HG02642 (cell line): ENCODE measurements at regions not wholly inside any gene's neighbourhood (a gene's known extent, or its start where the extent isn't known, plus 50 kb on each side); places are given as distances from the start of the nearest gene placed in this dataset.
"Not testable (repeated sequence)": the region's sequence is repeated elsewhere in the genome, so short reads cannot be mapped to it uniquely, and the experiment has no call there.

Experiments used
- ATAC-seq: cut with Tn5 transposase; IDR thresholded peaks from one replicate; pipeline ENCODE4 v1.9.1; 2021; ENCODE audit warnings: mild to moderate bottlenecking; ENCODE audit not compliant: unreplicated experiment, poor library complexity

DNA sequence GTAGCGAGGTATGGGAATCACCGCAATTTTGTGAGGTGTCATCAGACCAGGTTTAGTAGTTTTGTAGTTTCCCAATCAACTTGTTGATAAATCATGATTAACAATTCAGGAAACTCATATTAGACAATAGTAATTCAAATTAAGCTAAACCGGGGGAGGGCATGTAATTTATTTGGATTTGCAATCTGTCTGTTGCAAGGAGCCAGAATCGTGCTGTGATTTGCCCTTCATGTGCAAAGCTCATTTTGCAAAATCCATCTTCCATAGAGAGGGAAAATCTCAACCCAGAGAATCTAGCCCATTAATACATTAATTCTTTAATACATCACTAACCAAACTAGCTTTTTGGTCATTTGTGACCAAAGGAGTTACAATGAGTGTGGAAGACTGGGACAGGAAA lies 164.7 kb upstream of the TRPM3 start:
- ATAC-seq: no peak

DNA sequence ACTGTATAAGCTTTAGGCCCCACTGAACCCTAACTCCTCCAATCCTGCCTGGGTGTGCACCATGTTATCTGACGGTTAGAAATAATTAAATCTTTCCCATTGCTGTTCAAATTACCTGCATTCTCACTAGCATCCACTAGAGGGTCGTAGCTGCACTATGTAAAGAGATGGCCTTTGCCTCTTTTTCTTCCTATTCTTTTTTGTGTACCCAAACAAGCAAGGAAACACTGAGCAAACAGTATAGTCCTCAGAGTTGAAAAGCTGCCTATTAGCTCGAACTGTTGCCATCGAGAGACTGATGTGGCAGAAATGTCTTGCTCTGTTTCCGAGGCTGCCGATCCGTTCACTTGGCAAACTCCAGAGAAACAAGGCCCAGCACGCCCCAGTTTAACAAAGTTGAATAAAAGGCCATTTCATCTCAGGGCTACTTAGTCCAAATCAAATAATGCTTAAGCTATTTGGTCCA lies 163.8 kb upstream of the TRPM3 start:
- ATAC-seq: peak; percentile 86

- ATAC-seq: not testable (repeated sequence)
These were observed 160.7 kb upstream of the TRPM3 start for GRCh38 chr9:71282116-71282515.

DNA sequence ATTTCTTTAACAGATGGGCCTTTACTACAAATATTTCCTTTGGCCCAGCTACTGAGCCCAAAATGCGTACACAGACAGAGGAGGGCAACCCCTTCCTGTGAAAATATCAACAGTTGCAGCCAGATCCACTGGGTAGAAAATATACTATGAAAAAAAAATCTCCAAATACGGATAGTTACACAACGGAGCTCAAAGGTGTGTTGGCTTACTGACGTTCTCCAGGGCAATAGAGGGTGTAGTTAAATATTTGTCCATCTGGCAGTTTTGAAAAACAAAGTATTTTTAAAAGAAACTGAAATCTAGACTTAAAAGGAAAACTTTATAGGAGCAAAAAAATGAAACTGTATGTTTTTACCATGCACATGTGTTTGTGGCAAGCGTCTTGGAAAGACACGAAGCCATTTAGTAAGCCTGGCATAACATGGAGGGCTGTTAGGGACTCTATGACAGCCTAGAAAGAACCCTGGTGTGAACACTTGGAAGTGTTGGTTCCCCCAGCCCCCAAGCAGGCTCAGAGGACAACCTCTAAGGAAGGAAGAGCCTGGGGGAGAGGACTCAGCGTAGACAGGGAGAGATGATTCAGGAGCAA lies 157.8 kb upstream of the TRPM3 start:
- ATAC-seq: no peak

- ATAC-seq: no peak
These were observed 152.2 kb upstream of the TRPM3 start for GRCh38 chr9:71273613-71274012.

DNA sequence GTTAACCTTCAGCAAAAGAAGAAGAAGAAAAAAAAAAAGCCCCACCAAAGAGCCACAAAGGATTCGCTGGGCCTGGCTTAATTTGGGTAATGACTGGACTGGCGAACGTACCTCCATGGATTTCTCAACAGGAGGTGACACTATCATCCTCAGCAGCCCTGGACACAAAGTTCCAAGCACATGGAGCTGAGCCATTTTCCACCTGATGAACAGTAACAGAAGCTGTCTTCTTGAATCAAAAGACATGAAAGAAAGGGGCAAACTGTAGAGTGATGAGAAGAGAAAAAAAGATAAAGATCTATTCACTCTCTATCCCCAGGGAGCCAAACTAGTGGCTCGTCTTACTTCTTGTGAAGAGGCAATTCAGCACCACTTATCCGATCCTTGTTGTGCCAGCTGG lies 150.2 kb upstream of the TRPM3 start:
- no peak for ATAC-seq

- no peak for ATAC-seq
These were observed 149.1 kb upstream of the TRPM3 start for GRCh38 chr9:71270554-71270953.

- ATAC-seq: no peak
These were observed 148.4 kb upstream of the TRPM3 start for GRCh38 chr9:71269859-71270258.

DNA sequence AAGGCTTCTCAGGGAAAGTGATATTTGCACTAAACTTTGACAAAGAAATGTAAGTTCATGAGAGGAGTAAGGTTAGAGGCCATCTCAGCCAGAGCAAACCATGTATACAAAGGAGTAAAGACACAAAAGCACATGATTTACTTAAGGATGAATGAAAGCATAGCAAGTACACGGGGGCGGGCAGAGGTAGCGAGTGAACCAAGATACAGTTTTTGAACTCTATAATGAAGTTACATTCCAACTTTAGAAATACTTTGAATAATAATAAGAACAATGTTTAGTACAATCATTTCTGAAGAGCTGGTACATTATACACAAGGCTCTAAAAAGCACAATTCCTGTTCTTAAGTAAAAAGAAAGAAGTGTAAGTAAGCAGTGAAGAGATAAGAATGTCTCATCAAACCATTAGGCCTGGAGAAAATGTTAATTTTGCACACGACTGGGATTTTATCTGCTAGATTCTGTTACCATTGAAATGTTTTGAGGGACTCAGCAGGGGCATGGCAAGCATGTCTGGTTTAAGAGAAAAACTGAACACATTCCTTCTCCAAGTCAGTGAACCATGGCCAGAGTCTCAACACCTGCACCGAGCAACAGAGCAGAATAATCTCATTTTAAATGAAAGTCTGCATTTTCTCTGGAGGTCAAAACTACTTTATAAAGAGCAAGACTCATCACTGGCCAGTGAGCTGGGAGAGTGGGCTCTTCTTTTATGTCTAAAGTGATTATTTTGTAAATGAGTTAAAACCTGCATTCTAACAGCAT lies 147.6 kb upstream of the TRPM3 start:
- no peak for ATAC-seq

GRCh38 chr9:71263451-71263850 lies 142.0 kb upstream of the TRPM3 start:
- ATAC-seq: no peak

DNA sequence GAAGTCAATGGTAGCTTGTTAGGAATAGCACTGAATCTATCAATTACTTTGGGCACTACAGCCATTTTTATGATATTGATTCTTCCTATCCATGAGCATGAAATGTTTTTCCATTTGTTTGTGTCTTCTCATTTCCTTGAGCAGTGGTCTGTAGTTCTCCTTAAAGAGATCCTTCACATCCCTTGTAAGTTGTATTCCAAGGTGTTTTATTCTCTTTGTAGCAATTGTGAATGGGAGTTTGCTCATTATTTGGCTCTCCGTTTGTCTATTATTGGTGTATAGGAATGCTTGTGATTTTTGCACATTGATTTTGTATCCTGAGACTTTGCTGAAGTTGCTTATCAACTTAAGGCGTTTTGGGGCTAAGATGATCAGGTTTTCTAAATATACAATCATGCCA lies 139.0 kb upstream of the TRPM3 start:
- ATAC-seq: not testable (repeated sequence)

GRCh38 chr9:71254592-71255277 lies 133.3 kb upstream of the TRPM3 start:
- ATAC-seq: no peak

- no peak for ATAC-seq
These were observed 131.6 kb upstream of the TRPM3 start for GRCh38 chr9:71253011-71253410.

DNA sequence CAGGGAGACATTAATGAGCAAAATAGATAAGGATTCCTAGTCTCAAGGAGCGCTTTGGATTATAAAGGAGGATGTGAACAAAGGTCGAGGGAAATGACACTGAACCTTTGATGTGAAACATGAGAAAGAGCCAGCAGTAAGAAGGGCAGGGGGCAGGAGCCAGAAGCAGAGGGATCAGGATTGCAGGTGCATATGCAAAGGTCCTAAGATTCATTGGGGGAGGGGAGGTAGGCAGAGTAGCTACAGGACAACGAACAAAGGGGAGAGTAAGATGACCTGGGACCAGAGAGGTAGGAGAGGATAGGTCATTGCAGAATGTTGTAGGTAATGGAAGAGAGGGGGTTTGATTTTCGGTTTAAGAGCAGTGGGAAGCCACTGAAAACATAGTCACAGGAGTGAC lies 129.2 kb upstream of the TRPM3 start:
- no peak for ATAC-seq

- ATAC-seq: peak; percentile 78
These were observed 128.4 kb upstream of the TRPM3 start for GRCh38 chr9:71249729-71250317.

DNA sequence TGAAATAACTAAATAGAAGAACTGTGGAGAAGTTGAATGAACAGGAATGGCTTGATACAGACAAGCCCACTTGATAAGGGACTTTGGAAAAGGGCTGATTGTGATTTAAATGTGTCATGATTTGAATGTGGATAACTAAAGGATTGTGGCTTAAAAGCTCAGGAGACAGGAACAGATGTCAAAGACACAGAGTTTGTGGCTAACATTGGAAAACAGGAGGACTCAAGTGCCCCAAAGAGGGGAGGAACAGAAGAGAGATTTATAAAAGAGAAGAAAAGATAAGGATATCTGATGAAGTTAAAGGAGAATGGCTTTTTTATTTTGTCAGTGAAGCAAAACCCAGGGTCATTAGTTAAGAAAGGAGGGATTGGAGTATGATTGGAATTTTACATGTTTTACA lies 124.2 kb upstream of the TRPM3 start:
- no peak for ATAC-seq

GRCh38 chr9:71243951-71244350 lies 122.5 kb upstream of the TRPM3 start:
- no peak for ATAC-seq

DNA sequence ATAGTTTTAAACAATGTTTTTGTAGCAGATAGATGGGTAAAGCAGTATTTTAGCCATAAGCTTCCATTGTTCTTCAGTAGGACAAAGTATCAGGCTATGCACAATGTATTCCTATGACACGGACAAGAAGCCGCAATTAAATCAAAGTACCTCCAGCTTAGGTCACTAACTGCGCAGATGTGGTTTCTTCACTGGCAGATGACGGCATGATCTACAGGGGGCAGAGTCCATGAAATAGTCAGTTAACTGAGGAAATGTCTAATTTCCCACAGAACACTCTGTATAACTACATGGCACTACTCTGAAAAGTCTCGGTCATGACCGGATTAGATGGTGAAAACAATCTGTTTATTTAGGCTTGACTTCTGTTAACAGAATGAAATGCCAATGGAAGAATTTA lies 120.7 kb upstream of the TRPM3 start:
- no peak for ATAC-seq

DNA sequence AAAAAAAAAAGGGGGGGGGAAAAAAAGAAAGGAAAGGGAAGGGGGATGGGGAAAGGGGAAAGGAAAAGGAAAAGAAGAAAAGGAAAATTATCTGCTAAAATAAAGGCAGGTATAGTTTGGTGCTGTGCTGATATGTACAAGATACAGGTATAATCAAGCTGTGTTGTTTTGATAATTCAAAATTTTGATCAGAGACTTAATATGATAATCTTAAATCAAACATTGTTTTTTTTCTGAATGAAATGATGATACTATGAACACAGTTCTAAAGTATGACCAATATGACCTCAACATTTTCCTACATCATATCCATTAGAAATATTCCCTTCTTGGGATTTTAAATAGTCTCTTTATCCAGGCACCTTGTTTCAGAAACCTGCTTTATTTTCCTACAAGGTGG lies 115.6 kb upstream of the TRPM3 start:
- no peak for ATAC-seq

GRCh38 chr9:71233646-71234045 lies 112.2 kb upstream of the TRPM3 start:
- ATAC-seq: no peak

GRCh38 chr9:71223953-71224538 lies 102.6 kb upstream of the TRPM3 start:
- no peak for ATAC-seq
